SW 1271 (cell line): ENCODE measurements at regions not wholly inside any gene's neighbourhood (a gene's known extent, or its start where the extent isn't known, plus 50 kb on each side); places are given as distances from the start of the nearest gene placed in this dataset.
"Not testable (repeated sequence)": the region's sequence is repeated elsewhere in the genome, so short reads cannot be mapped to it uniquely, and the experiment has no call there.

ENCODE experiments used
- DNase-seq, 2 experiments: peaks; one replicate each; lab custom pipeline; 2025; lab: John Stamatoyannopoulos, UW

GRCh38 chr5:43818394-43818793, 215.4 kb downstream of the NNT start:
- not testable (repeated sequence) for DNase-seq

DNA sequence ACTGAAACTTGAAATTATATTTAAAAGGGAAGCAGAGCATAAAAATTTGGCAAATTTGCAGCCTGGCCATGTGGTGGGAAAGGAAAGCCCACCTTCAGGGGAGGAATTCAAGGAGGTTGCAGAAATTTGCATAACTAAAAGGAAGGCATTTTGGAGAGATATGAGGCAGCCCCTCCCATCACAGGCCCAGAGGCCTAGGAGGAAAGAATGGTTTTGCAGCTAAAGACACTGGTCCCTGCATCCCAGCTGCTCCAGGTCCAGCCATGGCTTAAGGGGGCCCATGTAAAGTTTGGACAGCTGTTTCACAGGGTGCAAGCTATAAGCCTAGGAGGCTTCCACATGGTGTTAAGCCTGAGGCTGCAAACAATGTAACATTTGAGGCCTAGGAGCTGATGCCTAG, 212.5 kb downstream of the NNT start:
- no peak for DNase-seq

DNA sequence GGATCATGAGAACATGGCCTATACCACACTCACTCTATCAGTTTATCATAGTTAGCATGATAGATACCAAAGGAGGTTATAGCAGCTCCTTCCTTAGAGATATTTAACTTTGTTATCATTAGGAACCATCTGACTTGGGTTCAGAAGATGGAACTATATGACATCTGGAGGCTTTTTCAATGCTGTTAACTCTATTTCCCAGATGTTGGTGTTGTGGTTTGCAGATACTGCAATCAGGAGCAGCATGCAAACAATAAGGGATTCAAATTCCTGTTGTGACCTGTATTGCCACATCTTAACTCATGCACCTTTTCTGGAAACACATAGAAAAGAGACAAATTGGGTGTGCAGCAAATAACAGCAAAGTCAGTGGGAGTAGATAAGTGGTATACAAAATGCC, 201.7 kb downstream of the NNT start:
- no peak for DNase-seq

DNA sequence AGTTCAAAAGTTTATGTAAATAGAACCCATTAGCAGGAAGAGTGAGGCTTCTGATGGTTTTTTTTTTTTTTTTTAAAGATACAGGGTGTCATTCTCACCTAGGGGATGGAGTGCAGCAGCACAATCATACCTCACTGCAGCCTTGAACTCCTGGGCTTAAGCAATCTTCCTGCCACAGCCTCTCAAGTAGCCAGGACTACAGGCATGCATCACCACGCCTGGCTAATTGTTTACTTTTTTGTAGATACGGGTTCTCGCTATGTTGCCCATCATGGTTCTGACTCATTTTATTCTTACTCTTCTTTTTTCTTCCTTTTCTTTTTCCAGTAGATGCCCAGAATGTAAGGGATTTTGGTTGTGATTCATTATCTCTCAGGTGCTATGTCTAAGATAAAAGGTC, 201.1 kb downstream of the NNT start:
- no peak for DNase-seq

- DNase-seq = no peak
Measured at GRCh38 chr5:43802651-43803050, 199.7 kb downstream of the NNT start.

GRCh38 chr5:43802119-43802518, 199.1 kb downstream of the NNT start:
- DNase-seq = no peak

GRCh38 chr5:43798740-43799139, 195.8 kb downstream of the NNT start:
- no peak for DNase-seq

- DNase-seq = not testable (repeated sequence)
Measured at GRCh38 chr5:43791880-43792279, 188.9 kb downstream of the NNT start.

GRCh38 chr5:43785198-43785597, 182.2 kb downstream of the NNT start:
- no peak for DNase-seq

DNA sequence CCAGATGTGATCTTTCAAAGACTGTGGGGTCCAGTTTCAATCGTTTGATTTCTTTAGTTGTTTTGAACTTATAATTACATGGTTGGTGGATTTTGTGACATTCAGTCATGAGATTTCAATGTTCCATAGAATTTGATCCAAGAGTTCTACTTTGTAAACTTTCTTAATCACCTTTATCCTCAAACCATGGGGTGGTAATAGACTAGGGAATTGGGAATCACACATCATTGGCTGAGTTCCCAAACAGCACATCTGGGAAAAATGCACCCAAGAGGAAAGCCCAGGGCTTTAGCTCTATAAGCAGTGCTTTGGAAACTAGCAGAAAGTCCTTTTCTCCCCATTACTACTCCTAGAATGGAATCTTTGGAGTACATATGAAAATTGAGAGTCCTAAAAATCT, 177.6 kb downstream of the NNT start:
- no peak for DNase-seq

DNA sequence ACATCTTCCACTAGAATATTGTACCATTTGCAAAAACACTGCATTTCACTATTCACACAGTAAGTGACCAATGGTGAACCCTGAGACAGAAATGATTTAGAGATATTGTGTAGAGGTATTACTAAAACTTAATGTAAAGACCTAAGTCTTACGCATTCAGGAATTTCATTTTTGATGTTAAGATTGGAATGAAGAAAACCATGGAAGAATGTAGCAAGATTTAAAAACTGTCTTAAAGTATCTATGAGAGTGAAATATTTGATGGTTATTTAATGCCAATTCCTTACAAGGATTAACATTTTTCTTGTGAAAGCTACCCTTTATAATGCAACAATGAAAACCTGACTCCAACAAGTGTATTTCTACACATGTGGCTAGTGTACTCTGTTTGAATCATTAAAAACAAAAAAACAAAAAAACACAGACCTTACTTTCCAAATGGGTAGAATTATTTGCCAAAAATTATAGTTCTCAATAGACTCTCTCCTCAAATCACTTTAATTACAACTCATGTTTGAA, 172.0 kb downstream of the NNT start:
- DNase-seq = no peak

- peak in 1 of 2 experiments; percentile 77 for DNase-seq
Measured at GRCh38 chr5:43773478-43773844, 170.5 kb downstream of the NNT start.

- DNase-seq = peak in 1 of 2 experiments; percentile 36
Measured at GRCh38 chr5:43772764-43773477, 169.9 kb downstream of the NNT start.

GRCh38 chr5:43772458-43772763, 169.4 kb downstream of the NNT start:
- no peak for DNase-seq

- DNase-seq = no peak
Measured at GRCh38 chr5:43771611-43772031, 168.6 kb downstream of the NNT start.

GRCh38 chr5:43769571-43770355, 166.8 kb downstream of the NNT start:
- no peak for DNase-seq
